OCI-LY3 (cell line): ENCODE measurements at regions not wholly inside any gene's neighbourhood (a gene's known extent, or its start where the extent isn't known, plus 50 kb on each side); places are given as distances from the start of the nearest gene placed in this dataset.

ENCODE experiments used
- CTCF ChIP-seq: fragments of 200-600, 300-600 bp; sonication (generic); IDR thresholded peaks from 2 replicates; pipeline ENCODE4 v1.5.1; 2014; ENCODE audit warnings: antibody characterized with exemption, low read length, low read depth
- EZH2phosphoT487 ChIP-seq: fragments of 200-600 bp; shearing (Covaris generic); IDR thresholded peaks from 2 replicates; pipeline ENCODE4 v1.6.1; 2018; ENCODE audit warnings: antibody characterized with exemption, mixed run types, low read depth

- TF ChIP-seq CTCF: no peak
- TF ChIP-seq EZH2phosphoT487: no peak
Measured at GRCh38 chr2:234826681-234827080, 125.1 kb upstream of the SH3BP4 start.
